LNCaP clone FGC (cell line): ENCODE measurements at regions not wholly inside any gene's neighbourhood (a gene's known extent, or its start where the extent isn't known, plus 50 kb on each side); places are given as distances from the start of the nearest gene placed in this dataset.

Source experiments
- DNase-seq: peaks from one replicate; pipeline ENCODE4 v3.0.0-alpha.2; 2011; ENCODE audit warnings: low read depth
- H3K4me3 ChIP-seq: 2 replicates; pipeline ENCODE4 v1.5.1; 2011; ENCODE audit warnings: mild to moderate bottlenecking, low read depth, low read length, control low read depth
- CTCF ChIP-seq: IDR thresholded peaks from 2 replicates; pipeline ENCODE4 v1.5.1; 2012; ENCODE audit warnings: mild to moderate bottlenecking; ENCODE audit not compliant: control insufficient read depth, insufficient read depth; ENCODE audit errors: extremely low read depth

GRCh38 chr15:49747340-49747739 is 126.5 kb downstream of the DTWD1 start:
- no peak for DNase-seq
- no peak for TF ChIP-seq CTCF

GRCh38 chr15:49748791-49749190 is 127.9 kb downstream of the DTWD1 start:
- no peak overlapping the region for H3K4me3 ChIP-seq
- no peak for DNase-seq
- TF ChIP-seq CTCF = no peak

More at GRCh38 chr15:49747340-49747739, 126.5 kb downstream of the DTWD1 start:
- no peak overlapping the region for H3K4me3 ChIP-seq

- H3K4me3 ChIP-seq = no peak overlapping the region
- no peak for DNase-seq
- TF ChIP-seq CTCF = no peak
These were observed 129.7 kb downstream of the DTWD1 start for GRCh38 chr15:49750553-49750952.

- H3K4me3 ChIP-seq = no peak overlapping the region
- no peak for TF ChIP-seq CTCF
- DNase-seq = no peak
These were observed 130.3 kb downstream of the DTWD1 start for GRCh38 chr15:49751191-49751590.

- no peak overlapping the region for H3K4me3 ChIP-seq
- no peak for TF ChIP-seq CTCF
- DNase-seq = no peak
These were observed 130.9 kb downstream of the DTWD1 start for GRCh38 chr15:49751751-49752150.

GRCh38 chr15:49752517-49752916 is 131.7 kb downstream of the DTWD1 start:
- DNase-seq = no peak
- no peak for TF ChIP-seq CTCF
- H3K4me3 ChIP-seq = no peak overlapping the region

GRCh38 chr15:49758456-49758855 is 137.6 kb downstream of the DTWD1 start:
- TF ChIP-seq CTCF = no peak
- DNase-seq = no peak
- no peak overlapping the region for H3K4me3 ChIP-seq
